ENCODE measurements at regions not wholly inside any gene's neighbourhood (a gene's known extent, or its start where the extent isn't known, plus 50 kb on each side); places are given as distances from the start of the nearest gene placed in this dataset.

DNA sequence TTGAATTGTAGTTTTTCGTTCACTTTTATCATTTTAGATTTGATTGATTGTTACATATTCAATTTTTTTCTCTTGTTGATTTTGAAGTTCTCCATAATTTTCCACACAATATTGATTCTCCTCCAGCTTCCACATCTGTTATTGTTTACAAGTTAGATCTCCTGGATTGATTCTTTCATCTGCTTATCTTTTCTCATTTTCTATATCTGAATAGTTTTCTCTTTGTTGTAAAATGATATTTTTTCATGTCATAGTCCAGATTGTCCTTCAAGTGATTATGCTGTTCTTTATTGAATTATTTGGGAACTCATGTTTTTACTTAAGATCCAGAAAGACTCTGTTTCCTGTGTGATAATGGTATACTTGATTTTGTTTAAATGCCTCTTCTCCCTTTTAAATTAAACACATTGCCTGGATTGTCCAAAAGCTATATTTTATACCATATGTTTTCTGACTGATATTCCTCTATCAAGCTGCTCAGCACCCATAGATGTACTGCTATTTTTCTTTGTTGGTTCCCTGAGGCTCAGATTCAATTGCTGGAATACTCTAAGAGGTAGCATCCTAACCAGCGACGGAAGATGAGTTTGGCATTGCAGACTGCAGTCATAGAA is 206.6 kb upstream of the PRR16 start:
- TF ChIP-seq, protein P1, sequence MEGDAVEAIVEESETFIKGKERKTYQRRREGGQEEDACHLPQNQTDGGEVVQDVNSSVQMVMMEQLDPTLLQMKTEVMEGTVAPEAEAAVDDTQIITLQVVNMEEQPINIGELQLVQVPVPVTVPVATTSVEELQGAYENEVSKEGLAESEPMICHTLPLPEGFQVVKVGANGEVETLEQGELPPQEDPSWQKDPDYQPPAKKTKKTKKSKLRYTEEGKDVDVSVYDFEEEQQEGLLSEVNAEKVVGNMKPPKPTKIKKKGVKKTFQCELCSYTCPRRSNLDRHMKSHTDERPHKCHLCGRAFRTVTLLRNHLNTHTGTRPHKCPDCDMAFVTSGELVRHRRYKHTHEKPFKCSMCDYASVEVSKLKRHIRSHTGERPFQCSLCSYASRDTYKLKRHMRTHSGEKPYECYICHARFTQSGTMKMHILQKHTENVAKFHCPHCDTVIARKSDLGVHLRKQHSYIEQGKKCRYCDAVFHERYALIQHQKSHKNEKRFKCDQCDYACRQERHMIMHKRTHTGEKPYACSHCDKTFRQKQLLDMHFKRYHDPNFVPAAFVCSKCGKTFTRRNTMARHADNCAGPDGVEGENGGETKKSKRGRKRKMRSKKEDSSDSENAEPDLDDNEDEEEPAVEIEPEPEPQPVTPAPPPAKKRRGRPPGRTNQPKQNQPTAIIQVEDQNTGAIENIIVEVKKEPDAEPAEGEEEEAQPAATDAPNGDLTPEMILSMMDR (IDR thresholded peaks at IDR 0.05), result no peak
- no peak for TF ChIP-seq POLR2A (IDR thresholded peaks at IDR 0.05)
